Suprapubic skin (tissue), 3 donors: ENCODE measurements at regions not wholly inside any gene's neighbourhood (a gene's known extent, or its start where the extent isn't known, plus 50 kb on each side); places are given as distances from the start of the nearest gene placed in this dataset.

Experiments used
- CTCF ChIP-seq, 2 donors: fragments of 200-600 bp in 1 of 2; fragments of 450-650 bp in 1 of 2; sonication (generic) in 1 of 2; IDR thresholded peaks; one replicate each; pipeline ENCODE4 v1.5.1; 2016 to 2019; ENCODE audit warnings: antibody characterized with exemption in 2 of 2, mild to moderate bottlenecking in 1 of 2, moderate library complexity in 1 of 2
- POLR2A ChIP-seq, 2 donors: fragments of 450-650 bp; IDR thresholded peaks; one replicate each; pipeline ENCODE4 v1.6.1; 2017; ENCODE audit warnings: antibody characterized with exemption in 2 of 2, mild to moderate bottlenecking in 2 of 2, moderate library complexity in 2 of 2

- TF ChIP-seq POLR2A (IDR thresholded peaks at IDR 0.05) (no peak), CTCF (IDR thresholded peaks at IDR 0.05) (no peak)
These were observed 120.7 kb upstream of the WNT7A start for GRCh38 chr3:14000556-14000955.
